Neutrophil (primary cell): ENCODE measurements at regions not wholly inside any gene's neighbourhood (a gene's known extent, or its start where the extent isn't known, plus 50 kb on each side); places are given as distances from the start of the nearest gene placed in this dataset.

Experiments
- H3K27ac ChIP-seq: fragments of 200-600 bp; sonication (generic); 2 replicates; pipeline ENCODE4 v1.5.1; 2016; ENCODE audit warnings: mild to moderate bottlenecking, moderate library complexity
- H3K27me3 ChIP-seq: fragments of 200-600 bp; sonication (generic); 2 replicates; pipeline ENCODE4 v1.6.0; 2016; ENCODE audit warnings: mild to moderate bottlenecking
- H3K36me3 ChIP-seq: fragments of 200-600 bp; sonication (generic); 2 replicates; pipeline ENCODE4 v1.5.1; 2017
- H3K4me1 ChIP-seq, 2 experiments: fragments of 200-600 bp in 1 of 2; sonication (generic) in 1 of 2; 1 replicate in 1 of 2; 2 replicates in 1 of 2; pipeline versions ENCODE4 v1.5.1 to v1.6.1; 2013 to 2016; ENCODE audit warnings: low read depth in 1 of 2, low read length in 1 of 2, mild to moderate bottlenecking in 1 of 2, moderate library complexity in 1 of 2; ENCODE audit not compliant: control insufficient read depth in 1 of 2, insufficient read depth in 1 of 2
- H3K4me3 ChIP-seq, 2 experiments: fragments of 200-600 bp in 1 of 2; sonication (generic) in 1 of 2; 1 replicate in 1 of 2; 2 replicates in 1 of 2; pipeline ENCODE4 v1.5.1; 2013 to 2016; ENCODE audit warnings: low read depth in 1 of 2, low read length in 1 of 2, mild to moderate bottlenecking in 1 of 2, moderate library complexity in 1 of 2
- H3K9me3 ChIP-seq: fragments of 200-600 bp; sonication (generic); 2 replicates; pipeline ENCODE4 v1.5.1; 2016
- TF ChIP-seq, protein P1 (sequence below): fragments of 200-600 bp; sonication (generic); IDR thresholded peaks from 2 replicates; pipeline ENCODE4 v1.5.1; 2016; ENCODE audit warnings: antibody characterized with exemption

DNA sequence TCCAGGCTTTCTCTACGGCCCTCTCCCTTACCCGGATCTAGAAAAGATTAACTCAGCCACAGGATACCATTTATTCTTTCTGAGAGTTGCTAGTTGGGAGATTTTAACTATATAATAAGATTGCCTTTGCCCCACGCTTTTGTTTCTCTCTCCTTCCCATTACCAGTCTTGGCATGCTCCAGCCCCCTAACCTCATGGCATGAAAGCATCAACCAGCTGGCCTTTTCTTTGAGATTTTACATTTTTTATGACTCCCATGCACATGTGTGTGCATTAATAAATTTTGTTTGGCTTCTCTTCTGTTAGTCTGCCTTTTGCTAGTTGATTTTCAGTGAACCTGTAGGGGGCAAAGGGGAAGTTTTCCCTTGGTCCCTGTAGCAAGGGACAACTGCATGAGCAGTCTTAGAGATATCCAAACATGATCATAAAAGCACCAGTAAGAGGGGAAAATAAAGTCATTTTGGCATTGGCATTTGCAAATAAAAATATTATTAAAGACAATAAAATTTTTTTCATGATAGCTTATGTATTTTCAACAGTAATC is 73.6 kb downstream of the OXSM start:
- H3K36me3 ChIP-seq = no peaks in the 10 kb centered on the region
- H3K27me3 ChIP-seq = no peaks in the 10 kb centered on the region
- no peak overlapping the region for H3K4me3 ChIP-seq
- no peak overlapping the region for H3K27ac ChIP-seq
- no peaks in the 10 kb centered on the region for H3K9me3 ChIP-seq
- no peaks in the 10 kb centered on the region for H3K4me1 ChIP-seq
- TF ChIP-seq, protein P1, sequence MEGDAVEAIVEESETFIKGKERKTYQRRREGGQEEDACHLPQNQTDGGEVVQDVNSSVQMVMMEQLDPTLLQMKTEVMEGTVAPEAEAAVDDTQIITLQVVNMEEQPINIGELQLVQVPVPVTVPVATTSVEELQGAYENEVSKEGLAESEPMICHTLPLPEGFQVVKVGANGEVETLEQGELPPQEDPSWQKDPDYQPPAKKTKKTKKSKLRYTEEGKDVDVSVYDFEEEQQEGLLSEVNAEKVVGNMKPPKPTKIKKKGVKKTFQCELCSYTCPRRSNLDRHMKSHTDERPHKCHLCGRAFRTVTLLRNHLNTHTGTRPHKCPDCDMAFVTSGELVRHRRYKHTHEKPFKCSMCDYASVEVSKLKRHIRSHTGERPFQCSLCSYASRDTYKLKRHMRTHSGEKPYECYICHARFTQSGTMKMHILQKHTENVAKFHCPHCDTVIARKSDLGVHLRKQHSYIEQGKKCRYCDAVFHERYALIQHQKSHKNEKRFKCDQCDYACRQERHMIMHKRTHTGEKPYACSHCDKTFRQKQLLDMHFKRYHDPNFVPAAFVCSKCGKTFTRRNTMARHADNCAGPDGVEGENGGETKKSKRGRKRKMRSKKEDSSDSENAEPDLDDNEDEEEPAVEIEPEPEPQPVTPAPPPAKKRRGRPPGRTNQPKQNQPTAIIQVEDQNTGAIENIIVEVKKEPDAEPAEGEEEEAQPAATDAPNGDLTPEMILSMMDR = no peak

DNA sequence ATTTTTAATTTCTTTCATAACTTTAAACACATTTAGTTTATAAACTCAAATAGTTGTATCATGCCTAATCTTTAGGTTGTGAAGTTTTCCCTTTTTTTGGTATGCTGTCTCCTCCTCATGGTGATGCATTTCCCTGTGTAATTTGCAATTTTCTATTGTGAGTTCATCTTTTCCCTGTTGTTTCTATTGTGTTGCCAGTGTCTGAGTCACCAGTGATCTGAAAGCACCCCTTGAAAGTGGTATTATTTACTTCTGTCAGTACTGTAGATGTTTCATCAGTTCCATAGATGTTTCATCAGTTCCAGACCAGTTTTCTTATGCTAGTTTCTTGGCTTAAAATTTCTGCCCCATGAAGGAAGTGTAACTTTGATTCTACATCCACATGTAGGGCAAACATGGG is 80.6 kb downstream of the OXSM start:
- TF ChIP-seq, protein P1 = no peak
- H3K9me3 ChIP-seq = no peaks in the 10 kb centered on the region
- H3K4me1 ChIP-seq = no peaks in the 10 kb centered on the region
- H3K27ac ChIP-seq = no peak overlapping the region
- no peaks in the 10 kb centered on the region for H3K36me3 ChIP-seq
- H3K4me3 ChIP-seq = no peak overlapping the region
- H3K27me3 ChIP-seq = no peaks in the 10 kb centered on the region

GRCh38 chr3:25872200-25872877 is 82.4 kb downstream of the OXSM start:
- Histone ChIP-seq H3K27me3 (no peaks in the 10 kb centered on the region), H3K9me3 (no peaks in the 10 kb centered on the region), H3K4me1 (no peaks in the 10 kb centered on the region), H3K4me3 (no peak overlapping the region), H3K27ac (no peak overlapping the region), H3K36me3 (no peaks in the 10 kb centered on the region)
- TF ChIP-seq, protein P1 = no peak

DNA sequence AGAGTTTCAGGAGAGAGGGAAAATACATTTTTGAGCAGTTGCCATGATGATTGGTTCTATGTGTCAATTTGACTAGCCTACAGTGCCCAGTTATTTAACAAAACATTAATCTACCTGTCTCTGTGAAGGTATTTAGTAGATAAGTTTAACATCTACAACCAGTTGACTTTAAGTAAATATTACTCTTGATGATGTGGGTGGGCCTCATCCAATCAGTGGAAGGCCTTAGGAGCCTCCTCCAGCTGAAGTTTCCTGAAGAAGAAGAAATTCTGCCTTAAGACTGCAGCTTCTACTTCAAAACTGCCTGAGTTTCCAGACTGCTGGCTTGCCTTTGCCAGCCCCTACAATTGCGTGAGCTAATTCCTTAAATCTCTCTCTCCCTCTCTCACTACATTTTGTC is 93.6 kb downstream of the OXSM start:
- Histone ChIP-seq H3K27ac (no peak overlapping the region), H3K4me1 (no peaks in the 10 kb centered on the region), H3K27me3 (no peaks in the 10 kb centered on the region), H3K9me3 (no peaks in the 10 kb centered on the region), H3K4me3 (no peak overlapping the region), H3K36me3 (no peaks in the 10 kb centered on the region)
- TF ChIP-seq, protein P1 = no peak

- no peak overlapping the region for H3K4me3 ChIP-seq
- no peaks in the 10 kb centered on the region for H3K36me3 ChIP-seq
- TF ChIP-seq, protein P1 = no peak
- H3K27ac ChIP-seq = no peak overlapping the region
- H3K9me3 ChIP-seq = no peaks in the 10 kb centered on the region
- peaks cover 4% of the 10 kb centered on the region for H3K27me3 ChIP-seq
- no peaks in the 10 kb centered on the region for H3K4me1 ChIP-seq
Measured at GRCh38 chr3:25884981-25885380, 95.1 kb downstream of the OXSM start.
